Kidney capillary endothelial cell (primary cell): ENCODE measurements at regions not wholly inside any gene's neighbourhood (a gene's known extent, or its start where the extent isn't known, plus 50 kb on each side); places are given as distances from the start of the nearest gene placed in this dataset.
"Not testable (repeated sequence)": the region's sequence is repeated elsewhere in the genome, so short reads cannot be mapped to it uniquely, and the experiment has no call there.

Source experiments
- DNase-seq: peaks from one replicate; pipeline ENCODE4 v3.0.0-alpha.2; 2018; ENCODE audit warnings: low spot score

DNA sequence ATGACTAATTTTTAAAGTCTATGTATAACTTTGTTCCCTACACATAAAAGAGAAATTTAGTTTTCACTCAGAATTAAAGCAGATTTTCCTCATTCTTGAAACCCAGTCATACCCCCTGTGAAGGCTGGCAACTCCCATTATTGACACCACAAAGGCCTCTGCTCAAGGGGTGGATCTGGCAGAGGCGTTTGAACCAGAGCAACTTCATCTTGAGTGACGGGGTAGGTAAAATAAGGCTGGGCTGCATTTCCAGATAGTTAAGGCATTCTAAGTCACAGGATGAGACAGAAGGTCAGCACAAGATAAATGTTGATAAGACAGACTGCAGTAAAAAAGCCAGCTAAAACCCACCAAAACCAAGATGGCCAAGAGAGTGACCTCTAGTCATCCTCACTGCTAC, 177.2 kb upstream of the OR13F1 start:
- DNase-seq, result no peak

DNA sequence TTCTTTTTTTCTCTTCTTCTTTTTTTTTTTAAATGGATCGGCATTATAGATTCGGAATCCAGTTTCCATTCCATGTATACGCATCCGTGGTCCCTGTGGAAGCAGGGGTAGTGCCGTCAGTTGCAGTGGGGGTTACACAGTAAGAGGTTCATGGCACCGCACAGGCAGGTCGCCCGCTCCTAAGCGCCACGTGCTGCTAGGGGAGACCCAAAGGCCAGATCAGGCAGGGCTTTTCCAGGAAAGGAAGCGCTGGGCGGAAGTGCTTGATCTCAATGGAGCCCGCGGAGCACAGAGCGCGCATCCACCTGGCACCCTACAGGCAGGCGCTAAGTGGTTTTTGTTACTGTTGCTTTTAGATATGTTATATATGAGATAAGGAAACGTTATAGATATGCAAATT, 174.8 kb upstream of the OR13F1 start:
- no peak for DNase-seq

DNA sequence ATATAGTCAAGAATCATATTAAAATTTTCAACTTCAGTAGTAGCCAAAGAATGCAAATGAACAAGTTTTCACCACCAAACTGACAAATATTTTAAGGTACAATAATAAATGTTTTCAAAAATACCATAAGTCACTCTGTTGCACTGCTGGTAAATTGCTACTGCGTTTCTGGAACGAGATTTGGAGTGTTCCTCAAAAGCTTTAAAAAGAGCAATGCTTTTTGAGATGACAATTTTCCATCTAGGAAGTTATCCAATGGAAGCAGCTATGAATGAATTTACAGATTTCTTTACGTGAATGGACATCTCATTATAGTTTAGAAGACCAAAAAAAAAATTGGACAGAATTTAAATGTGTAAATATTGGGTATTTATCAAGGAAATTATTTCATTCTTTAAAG, 173.2 kb upstream of the OR13F1 start:
- DNase-seq, result no peak

DNA sequence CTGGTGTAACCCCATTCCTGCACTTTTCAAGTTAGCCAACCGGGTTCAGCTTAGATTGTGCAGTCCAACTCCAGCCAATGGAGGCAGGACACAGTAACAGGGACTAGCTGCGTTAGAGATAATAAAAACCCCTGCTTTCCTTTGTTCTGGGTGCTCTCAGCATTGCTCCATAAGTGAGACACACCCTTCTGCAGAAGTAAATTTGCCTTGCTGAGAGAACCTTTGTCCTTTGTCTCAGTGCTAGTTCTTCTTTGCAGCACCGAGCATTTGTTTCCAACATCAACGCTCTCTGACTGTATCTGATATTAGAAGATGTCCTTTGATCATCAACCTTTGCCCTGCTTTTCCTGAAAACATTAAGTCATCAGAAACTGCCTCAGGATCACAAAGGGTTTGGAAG, 169.5 kb upstream of the OR13F1 start:
- DNase-seq, result no peak

DNA sequence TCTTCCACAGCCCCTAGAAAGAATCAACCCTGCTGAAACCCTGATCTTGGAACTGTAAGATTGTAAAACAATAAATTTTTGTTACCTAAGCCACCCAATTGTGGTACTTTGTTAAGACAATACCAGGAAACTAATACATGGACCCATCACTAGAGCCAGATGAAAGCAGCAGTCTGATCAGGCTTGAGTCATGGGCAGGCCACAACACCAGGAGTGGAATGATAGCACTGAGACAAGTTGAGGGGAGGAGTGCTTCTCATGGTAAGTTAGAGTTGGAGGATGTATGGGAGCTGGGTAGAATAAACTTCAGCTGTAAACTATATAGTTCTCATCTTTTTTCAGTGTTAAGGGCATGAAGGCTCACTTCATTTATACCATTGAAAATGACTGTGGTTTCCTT, 164.4 kb upstream of the OR13F1 start:
- no peak for DNase-seq

DNA sequence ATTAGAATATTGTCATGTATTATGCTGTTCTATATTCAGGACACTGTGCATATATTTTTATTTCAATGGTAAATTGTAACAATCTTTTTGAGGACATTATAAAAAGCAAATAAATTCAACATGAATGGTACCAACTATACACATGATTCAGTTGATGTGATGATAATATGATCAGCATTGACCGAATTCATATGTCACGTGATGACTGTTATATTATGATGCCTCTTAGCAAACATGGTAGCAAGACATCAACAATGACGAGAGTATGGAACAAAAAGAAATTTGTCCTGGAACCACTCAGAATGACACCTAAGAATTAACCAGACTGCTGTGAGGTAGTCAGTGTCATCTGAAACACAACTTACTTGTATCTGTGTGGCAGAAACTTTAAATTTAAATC, 161.5 kb upstream of the OR13F1 start:
- no peak for DNase-seq

DNA sequence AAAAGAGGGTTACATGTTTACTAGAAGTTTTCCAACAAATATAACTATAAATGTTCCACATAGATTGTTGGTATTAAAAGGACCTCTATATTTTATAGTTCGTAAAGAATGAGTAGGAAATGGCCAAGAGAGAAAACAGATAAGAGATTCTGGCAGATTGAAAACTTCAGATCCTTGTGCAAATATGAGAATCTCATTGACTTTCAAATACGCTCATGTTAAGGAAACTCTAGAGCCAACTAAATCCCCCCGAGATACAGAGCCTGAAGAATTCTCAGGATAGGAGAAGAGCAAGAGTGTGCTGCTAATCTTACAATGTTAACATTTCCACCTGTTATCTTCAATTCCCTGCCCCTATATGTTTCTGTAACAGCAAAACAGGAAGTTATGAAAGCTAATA, 159.0 kb upstream of the OR13F1 start:
- DNase-seq, result no peak

DNA sequence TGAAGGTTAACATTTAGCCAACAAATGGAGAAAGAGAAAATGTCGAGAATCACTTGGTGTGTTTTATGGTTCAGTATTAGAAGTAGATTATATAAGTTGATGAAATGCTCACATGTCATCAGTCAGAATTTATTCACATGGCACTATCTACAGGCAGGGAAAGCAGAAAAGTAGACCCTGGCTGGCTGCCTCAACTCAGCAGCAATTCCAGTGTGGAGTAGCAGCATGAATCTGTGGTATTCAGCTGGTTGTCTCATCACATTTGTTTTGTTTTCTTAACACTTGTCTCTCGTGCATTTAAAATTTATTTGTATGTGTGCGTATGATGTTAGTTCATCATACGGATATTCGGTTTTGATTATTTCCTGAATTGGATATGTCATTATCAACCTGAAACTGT, 153.5 kb upstream of the OR13F1 start:
- no peak for DNase-seq

DNA sequence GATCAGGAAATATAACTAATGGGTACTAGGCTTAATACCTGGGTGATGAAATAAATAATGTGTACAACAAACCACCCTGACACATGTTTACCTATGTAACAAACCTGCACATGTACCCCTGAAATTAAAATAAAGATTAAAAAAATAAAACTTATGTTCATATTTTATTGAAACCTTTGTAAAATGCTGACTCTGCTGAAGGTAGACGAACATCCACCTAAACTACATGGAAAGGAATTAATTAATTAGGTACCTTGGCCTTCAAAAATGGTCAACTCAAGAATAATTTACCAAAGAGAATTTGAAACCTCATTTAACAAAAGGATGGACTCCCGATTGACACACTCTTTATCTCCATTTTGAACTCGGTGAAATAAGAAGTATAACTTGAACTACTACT, 152.3 kb upstream of the OR13F1 start:
- no peak for DNase-seq

DNA sequence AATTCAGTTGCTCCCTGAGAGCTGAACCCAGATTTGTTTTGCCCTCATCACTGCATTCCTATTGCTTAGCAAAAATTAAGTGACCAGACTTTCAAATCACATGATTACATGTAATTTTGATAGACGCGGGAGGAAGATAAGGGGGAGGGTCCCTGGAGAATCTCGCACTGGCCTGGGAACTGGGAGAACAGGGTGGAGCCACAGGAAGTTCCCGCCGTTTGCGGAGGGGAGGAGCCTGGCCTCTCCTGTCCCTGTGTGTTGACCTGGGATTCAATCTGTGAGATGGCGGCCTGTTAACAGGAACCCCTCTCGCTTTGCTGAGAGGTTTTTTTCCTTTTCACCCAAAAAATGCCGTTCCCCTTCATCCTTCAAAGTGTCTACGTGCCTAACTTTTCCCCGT, 142.9 kb upstream of the OR13F1 start:
- DNase-seq, result no peak

DNA sequence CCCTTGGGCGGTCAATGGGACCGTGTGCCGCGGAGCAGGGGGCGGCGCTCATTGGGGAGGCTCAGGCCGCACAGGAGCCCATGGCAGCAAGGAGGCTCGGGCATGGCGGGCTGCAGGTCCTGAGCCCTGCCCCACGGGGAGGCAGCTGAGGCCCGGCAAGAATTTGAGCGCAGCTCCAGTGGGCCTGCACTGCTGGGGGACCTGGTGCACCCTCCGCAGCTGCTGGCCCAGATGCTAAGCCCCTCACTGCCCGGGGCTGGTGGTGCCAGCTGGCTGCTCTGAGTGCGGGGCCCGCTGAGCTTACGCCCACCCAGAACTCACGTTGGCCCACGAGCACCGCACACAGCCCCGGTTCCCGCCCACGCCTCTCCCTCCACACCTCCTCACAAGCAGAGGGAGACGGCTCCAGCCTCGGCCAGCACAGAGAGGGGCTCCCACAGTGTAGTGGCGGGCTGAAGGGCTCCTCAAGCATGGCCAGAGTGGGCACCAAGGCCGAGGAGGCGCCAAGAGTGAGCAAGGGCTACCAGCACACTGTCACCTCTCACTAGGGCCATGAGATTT, 141.1 kb upstream of the OR13F1 start:
- DNase-seq, result no peak

DNA sequence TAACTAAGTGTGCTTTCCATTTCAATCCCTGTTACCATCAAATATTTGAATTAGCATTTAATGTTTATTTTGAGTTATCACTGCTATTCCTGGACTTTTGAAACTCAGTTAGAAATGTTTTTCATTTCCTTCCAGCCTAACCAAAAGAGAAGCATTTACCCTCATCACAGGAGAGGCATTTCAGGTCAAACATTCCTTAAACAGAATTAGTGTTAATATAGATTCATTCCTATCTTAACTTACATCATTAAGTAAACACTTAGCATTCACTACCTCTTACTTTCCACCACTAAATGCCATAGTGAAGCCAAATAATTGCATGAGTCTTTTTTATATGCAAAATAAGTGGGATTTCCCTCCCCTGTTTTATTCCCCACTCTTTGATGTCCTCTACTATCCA, 136.6 kb upstream of the OR13F1 start:
- no peak for DNase-seq

DNA sequence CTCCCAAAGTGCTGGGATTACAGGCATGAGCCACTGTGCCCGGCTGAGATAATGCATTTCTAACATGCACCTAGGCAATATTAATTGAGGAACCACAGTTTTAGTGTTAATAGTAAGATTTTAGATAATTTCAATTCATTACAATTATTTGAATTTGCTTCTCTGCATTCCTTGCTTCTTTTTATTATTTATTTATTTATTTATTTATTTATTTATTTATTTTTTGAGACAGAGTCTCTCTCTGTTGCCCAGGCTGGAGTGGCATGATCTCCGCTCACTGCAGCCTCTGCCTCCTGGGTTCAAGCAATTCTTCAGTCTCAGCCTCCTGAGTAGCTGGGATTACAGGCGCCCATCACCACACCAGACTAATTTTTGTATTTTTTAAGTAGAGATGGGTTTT, 135.7 kb upstream of the OR13F1 start:
- DNase-seq, result not testable (repeated sequence)

DNA sequence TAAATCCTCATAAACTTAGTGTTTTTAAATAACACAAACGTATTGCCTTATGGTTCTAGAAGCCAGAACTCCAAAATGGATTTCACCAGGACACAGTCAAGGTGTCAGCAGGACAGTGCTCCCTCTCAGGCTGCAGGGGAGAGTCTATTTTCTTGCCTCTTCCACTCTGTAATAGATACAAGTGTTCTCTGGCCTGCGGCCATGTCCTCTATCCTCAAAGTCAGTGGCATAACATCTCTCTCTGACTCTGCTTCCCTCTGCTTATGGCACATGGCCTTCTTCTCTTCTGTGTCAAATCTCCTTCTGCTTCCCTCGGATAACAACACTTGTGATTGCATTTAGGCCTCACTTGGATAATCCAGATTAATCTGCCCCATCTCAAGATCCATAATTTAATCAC, 129.4 kb upstream of the OR13F1 start:
- DNase-seq, result no peak

DNA sequence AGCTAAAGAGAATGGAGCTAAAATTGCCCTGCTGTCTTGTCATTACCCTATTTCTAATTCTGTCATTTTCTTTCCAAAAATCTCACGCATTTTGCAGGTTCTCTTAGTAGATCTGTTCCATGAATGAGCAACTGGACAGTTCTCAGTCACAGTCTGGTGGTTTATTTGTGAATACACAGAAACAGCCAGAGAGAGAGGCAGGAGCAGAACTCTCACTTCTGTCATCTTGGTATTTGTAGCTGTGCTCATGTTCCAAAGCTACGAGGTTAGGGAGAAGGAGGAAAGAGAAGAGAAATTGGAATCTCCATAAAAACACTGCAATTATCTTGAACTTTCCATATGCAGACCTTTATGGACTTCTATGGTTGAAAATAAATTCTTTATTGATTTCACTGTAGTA, 118.0 kb upstream of the OR13F1 start:
- no peak for DNase-seq

DNA sequence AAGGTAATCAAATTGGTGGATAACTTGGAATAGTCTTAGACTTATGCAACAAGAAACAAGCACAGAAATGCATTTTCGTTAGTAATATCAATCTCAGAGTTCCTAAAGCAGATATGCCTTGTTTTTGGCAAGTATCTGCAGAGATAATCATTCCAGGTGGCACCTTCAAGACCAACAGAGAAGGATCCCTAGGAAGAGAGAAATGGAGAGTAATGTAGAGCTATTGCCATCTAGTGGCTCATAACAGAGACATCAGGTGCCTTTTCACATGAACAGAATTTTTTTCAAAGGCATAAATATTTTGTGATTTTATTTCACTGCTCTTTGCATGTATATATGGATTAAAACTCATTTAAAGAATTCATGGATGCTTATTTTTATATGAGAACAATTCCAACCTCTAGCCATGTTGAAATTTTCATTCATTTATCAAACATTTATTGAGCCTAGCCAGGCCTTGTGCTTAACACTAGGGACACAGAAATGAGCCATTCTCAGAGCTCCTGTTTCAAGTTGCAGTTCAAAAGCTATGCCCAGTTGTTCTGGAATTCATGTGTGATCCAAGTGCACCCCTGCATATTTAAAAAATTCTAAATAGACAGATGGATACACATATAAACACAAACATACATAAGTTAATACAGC, 117.5 kb upstream of the OR13F1 start:
- peak; percentile 52 for DNase-seq

DNA sequence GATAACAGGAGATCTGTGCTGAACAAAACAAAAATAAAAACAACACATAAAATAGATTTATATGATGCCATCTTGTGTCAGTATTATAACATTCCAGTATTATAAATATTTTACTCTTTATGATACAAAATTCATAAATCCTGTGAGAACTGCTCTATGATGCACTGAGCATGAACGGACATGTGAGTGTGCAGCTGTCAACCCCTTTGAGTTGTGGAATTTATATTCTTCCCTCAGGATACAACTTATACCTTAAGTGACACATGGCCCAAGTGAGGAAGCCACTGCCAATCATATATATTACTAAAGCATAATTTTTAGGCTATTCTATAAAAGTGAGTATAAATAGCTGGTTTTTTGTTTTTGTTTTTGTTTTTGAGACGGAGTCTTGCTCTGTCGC, 116.0 kb upstream of the OR13F1 start:
- no peak for DNase-seq

DNA sequence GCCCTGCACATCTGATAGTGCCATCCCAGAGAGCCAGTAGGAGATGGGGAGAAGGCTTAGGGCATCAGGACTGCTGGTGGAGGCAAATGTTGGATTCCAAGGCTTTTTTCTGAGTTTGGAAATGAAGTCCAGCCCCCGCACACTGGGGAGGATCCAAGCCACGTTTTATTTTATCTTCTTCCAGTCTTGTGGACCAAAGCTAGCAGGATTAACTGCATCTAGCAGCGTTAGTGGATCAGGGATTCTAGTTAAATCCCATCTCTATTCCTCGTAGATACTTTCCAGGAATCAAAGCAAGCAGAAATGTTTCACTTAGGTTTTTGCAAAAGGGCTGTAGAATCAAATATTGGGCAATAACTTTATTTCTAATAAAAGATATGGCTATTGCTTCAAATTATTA, 114.7 kb upstream of the OR13F1 start:
- no peak for DNase-seq

DNA sequence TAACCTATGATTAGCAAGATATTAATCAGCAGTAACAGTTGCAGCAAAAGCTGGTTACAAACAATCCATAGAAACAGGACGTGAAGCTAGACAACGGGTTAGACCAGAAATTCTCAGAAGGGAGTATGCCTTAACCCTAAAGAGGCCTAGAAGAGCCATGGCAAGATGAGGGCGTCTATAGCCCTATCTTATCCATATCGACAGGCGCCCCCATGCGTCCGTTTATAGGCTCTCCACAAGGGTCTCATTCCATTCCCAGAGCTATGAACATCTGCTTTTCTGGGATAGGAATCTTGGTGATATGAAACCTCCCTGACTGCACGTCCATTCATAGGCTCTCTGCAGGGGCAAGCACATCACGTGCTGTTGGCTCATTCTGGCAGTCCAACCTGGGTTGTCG, 109.2 kb upstream of the OR13F1 start:
- DNase-seq, result not testable (repeated sequence)

DNA sequence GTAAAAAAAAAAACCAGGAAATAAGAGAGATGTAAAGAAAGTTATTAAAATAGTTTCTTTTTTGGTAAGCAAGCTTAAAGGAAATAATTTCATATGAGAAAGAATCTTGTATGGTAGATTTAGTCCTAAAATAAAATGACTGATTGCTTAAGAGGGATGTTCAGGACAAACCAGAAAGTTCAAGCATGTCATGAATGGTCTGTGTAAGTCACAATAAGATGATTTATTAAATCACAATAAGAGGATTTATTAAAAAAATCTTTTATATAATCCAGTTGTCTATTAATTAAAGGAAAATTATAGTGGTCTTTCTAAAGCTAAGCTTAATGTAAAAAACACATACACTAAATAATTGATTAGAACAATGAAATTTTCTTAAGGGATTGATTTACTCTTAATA, 91.8 kb upstream of the OR13F1 start:
- DNase-seq, result no peak

DNA sequence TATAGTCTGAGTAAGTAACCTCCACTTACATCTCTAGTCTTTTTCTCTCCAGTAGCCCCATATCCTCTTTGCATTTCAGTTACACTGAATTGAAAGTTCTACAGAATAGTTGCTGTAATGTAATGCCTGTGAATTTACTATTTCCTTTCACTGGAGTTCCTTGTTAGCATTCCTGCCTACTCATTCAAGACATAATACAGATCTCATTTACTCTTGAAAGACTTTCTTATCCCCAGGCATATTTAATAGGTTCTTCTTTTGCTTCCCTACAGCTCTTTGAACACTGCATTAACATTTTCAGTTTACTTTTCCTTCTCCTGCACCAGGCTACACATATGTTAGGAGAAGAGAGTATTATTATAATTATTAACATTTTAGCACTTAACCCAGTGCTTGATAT, 87.6 kb upstream of the OR13F1 start:
- DNase-seq, result no peak

DNA sequence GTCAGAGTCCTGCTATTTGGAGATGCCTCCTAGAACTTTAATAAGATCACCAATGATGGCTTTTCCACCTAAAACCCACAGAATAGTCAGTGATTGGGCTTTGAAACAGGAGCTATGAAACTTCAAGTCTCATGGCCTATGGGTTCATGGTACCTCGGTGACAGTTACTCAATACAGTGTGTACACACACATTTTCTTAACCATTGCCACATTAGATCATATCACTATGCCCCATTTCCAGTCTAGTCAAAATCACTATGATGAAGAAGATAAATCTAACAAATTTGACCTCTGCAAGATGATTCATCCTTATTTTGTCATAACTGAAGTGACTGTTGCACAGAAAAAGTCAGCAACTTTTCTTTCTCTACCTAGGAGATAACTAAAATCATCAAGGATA, 86.8 kb upstream of the OR13F1 start:
- DNase-seq, result no peak

DNA sequence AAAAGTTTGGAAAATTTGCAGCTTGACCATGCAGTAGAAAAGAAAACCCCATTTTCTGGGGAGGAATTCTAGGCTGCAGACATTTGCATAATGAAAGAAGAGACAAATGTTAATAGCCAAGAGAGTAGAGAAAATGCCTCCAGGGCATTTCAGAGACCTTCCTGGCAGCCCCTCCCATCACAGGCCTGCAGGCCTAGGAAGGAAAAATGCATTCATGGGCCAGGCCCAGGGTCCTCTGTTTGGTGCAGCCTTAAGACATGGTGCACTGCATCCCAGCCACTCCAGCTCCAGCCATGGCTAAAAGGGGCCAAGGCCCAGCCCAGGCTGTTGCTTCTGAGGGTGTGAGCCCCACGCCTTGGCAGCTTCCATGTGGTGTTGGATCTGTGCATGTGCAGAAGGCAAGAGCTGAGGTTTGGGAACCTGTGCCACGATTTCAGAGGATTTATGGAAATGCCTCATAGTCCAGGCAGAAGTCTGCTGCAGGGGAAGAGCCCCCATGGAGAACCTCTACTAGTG, 75.0 kb upstream of the OR13F1 start:
- DNase-seq, result no peak

DNA sequence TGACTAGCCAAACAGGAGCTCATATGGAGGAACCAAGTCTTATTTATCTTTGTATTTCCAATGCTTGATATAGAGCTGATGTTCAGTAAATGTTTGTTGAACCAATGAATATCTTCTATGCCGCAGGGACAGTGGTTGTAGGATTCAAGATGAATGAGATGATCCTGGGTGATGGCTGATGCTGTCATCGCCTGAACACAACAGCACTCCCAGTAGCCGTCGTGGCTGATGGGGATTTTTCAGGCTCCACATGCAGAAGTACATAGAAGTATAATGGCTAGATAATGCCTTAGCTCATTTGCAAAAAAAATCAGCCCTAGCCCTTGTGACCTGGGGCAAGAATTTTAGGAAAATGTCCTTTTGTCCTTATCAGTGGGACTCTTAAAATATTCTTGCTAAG, 69.0 kb upstream of the OR13F1 start:
- DNase-seq, result no peak
